ENCODE measurements at regions not wholly inside any gene's neighbourhood (a gene's known extent, or its start where the extent isn't known, plus 50 kb on each side); places are given as distances from the start of the nearest gene placed in this dataset.

GRCh38 chr3:187465503-187465902, 97.3 kb downstream of the RTP4 start:
- DNase-seq = no peak

GRCh38 chr3:187464682-187465081, 96.5 kb downstream of the RTP4 start:
- DNase-seq = no peak

- DNase-seq = no peak
Measured at GRCh38 chr3:187458921-187459320, 90.7 kb downstream of the RTP4 start.

GRCh38 chr3:187458383-187458782, 90.2 kb downstream of the RTP4 start:
- DNase-seq = no peak

- DNase-seq = no peak
Measured at GRCh38 chr3:187456250-187456649, 88.1 kb downstream of the RTP4 start.

GRCh38 chr3:187454085-187454815, 86.1 kb downstream of the RTP4 start:
- DNase-seq = no peak

- DNase-seq = no peak
Measured at GRCh38 chr3:187450431-187451190, 82.4 kb downstream of the RTP4 start.

- DNase-seq = no peak
Measured at GRCh38 chr3:187448674-187449073, 80.5 kb downstream of the RTP4 start.

GRCh38 chr3:187447737-187448136, 79.6 kb downstream of the RTP4 start:
- no peak for DNase-seq

GRCh38 chr3:187445356-187445755, 77.2 kb downstream of the RTP4 start:
- DNase-seq = no peak

- no peak for DNase-seq
Measured at GRCh38 chr3:187434524-187434923, 66.3 kb downstream of the RTP4 start.

GRCh38 chr3:187430576-187430975, 62.4 kb downstream of the RTP4 start:
- DNase-seq = no peak

Data from CD4-positive, alpha-beta T cell treated with Interleukin-6 for 4 hours (primary cell).